HG03342 (cell line): ENCODE measurements at regions not wholly inside any gene's neighbourhood (a gene's known extent, or its start where the extent isn't known, plus 50 kb on each side); places are given as distances from the start of the nearest gene placed in this dataset.
"Not testable (repeated sequence)": the region's sequence is repeated elsewhere in the genome, so short reads cannot be mapped to it uniquely, and the experiment has no call there.

ENCODE experiments used
- ATAC-seq: cut with Tn5 transposase; IDR thresholded peaks from one replicate; pipeline ENCODE4 v1.9.1; 2021; ENCODE audit warnings: mild to moderate bottlenecking, moderate library complexity; ENCODE audit not compliant: unreplicated experiment

DNA sequence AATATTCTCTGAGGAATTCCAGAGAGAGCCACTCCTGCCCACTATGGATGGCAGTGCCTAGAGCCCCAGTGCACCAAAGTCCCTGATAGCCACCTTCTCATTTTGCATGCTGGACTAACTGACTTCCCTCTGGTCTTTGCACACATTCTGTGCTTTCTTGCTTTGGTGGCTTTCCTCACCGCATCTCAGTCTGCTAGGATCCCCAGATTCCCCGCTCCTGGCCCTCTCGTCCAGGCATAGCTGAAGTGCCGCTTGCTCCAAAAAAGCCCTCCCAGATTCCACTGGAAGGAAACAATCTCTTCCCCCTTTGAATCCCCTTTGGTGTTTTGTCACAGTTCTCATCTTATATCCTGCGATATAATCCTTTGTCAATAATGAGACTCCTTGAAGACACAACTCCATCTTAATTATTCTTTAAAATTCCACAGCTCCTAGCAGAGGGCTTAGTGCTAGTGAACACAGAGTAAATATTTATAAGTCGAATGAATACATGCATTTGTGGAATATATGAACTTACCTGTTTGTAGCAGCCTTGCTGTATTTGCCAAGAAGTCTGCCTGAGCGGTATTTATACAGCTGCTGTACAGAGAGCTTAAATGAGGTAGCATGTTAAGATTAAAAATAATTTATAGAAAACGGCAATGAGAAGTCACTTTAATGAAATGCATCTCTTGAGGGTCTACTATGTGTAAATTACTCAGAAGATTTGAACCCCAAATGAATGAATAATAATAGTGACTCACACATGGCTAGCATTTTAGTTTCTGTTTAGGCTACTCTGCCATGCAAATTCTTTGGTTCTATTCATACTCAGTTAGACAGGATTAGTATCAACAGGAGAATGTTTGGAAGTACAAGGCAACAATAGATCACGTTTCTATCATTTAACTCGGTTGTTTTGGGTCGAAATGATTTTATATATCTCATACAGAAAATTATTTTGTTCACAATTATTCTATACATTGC, 421.9 kb upstream of the TENM3 start:
- ATAC-seq = no peak

DNA sequence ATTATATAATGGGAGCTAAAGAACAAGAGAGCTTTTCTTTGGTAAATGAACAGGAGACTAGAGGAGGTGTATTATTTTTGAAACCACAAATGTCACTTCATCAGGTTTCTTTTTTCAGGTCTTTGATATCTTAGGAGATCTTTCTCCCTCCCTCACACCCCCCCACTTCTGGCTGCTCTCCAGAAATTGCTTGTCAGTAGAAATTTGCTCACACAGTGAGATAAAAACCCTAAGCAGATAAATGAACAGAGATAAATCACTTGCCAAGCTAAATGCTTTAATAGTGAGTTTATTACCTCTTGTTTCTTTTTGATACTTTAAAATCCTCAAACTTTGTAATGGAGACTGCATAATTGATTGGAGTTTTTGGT, 421.2 kb upstream of the TENM3 start:
- ATAC-seq = no peak

DNA sequence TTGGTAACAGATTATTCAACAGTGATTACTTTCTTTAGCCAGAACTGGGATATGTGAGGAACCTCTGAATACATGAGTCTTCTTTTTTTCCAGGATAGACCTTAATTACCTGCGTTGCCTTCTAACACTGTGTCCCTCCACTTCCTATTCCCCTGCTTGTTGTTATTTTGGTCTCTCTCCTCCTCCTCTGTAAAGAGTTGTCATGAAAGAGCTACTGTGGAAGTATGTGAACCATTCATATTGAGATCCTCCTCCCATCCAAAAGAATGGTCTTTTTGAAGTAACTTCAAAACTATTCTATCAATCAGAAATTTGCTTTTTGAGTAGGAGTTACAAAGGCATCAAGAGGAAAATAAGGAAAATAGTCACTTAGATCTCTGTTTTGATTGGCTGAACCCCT, 420.0 kb upstream of the TENM3 start:
- ATAC-seq = no peak

DNA sequence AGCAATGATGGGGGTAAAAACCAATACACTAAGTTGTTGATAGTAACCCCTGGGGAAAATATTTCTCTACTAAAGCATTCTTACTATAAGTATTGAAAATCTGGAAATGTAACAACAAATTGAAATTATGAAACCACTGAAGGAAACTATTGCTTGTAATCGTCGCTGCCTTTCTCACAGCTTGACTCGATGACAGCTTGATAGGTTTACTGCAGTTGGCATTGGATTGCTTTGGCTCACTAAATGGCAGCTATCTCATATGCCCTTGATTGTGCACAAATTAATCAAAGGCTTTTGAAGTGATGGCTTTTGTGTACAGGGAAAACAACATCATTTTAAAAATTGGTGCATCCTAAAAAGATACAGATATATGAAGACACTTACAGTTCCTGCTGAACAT, 419.6 kb upstream of the TENM3 start:
- ATAC-seq = no peak

DNA sequence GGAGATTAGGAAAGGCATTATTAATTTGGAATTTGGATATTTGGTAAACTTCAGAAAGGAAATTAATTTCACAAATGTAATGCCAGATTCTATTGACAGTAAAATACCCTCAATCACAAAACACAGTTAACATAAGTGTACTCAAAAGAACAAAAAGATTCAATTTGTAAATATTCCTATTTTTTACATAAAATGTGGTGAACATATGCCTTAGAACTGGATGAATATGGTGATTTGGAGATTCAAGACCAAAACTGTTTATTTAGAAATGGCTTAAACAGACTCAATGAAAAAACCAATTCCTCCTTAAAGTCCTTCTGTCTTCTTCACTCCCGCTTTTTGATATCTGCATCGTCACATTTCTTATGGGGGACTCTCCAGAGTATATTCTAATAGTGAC, 417.6 kb upstream of the TENM3 start:
- no peak for ATAC-seq

DNA sequence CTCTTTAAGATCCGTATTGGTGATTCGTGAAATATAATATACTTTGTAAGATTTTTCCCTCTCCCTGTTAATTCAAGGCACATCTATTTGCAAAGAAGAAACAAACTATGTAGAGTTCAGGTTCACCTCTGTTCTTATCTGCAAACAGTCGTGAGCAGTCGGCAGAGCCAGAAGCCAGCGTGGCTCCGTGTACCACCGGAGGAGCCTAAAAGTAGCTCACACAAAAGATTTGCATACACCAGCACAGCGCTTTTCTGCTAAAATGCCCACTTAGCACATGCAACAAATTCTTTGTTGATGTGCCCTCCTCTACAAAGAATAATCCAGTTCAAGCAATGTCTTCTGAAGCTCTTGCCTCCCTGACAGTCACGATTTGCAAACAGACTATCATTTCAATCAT, 416.0 kb upstream of the TENM3 start:
- no peak for ATAC-seq

DNA sequence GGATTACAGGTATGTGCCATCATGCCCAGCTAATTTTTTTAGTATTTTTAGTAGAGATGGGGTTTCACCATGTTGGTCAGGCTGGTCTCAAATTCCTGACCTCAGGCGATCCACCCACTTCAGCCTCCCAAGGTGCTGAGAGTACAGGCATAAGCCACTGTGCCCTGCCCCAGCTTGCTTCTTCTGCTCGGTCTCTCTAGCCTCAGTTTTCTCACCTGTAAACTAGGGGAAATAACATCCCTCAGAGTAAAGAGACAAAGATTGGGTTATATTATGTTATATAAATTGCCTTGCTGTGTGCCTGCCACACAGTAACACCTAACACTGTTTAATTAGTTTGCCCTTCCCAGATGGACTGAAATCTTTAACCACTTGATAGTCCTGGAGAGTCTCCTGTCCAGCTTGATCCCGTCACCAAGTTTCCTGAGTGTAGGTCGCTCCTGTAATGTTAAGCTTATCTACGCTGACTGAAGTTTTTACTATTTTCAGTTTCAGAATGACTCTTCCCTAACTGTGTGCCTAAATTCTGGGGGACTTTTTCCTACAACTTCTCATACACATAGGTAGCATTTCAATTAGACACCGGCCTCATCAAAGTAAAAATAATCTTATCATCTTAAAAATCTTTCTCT, 412.7 kb upstream of the TENM3 start:
- no peak for ATAC-seq

DNA sequence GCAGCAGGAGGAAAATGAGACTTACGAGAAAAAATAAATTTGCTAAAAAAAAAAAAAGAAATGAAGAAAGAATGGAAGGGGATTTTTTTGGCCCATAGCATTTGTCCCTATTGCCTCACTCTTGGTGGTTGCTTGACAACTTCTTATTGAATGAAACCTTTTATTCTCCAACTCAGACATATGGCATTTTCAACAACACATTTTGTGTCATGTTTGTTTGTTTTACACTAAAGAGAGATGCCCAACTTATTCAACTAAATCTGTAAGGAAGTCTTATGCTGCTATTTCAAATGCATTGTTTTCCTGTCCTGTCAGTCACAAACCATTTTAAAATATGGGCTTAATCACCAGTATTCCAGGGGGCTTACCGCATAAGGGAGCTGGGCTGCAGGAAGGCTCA, 409.1 kb upstream of the TENM3 start:
- ATAC-seq = no peak

DNA sequence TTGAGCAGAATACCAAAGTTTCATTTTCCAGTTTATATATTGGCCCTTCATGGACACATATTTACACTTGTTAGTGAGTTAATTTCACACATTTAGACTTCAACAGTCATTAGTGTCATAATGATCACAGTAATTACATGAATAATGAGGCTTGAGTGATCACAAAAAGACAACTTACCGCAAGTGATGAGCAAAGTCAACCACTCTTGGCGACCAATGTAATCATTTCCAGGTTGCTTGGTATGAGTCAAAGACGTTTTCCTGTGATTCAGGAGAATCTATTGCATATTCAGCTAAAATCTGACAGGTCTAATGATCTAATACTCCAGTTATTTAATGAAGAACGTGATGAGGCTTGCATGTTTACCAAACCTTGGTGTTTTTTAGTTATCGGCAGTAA, 407.9 kb upstream of the TENM3 start:
- ATAC-seq = no peak

DNA sequence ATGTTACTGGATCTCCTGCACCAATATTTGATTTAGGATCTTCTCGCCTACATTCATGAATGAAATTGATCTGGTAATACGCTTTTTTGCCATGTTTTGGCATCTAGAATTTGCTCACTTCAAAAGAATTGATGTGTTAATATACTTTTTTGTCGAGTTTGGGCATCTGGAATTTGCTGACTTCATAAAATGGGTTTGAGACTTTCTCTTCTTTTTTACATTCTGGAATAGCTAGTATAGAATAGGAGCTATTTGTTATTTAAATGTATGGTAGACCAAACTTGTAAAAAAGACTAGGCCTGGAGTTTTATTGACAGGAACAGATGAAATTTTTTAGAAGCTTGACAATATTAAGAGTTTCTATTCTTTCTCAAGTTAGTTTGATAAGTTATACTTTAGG, 404.9 kb upstream of the TENM3 start:
- no peak for ATAC-seq

DNA sequence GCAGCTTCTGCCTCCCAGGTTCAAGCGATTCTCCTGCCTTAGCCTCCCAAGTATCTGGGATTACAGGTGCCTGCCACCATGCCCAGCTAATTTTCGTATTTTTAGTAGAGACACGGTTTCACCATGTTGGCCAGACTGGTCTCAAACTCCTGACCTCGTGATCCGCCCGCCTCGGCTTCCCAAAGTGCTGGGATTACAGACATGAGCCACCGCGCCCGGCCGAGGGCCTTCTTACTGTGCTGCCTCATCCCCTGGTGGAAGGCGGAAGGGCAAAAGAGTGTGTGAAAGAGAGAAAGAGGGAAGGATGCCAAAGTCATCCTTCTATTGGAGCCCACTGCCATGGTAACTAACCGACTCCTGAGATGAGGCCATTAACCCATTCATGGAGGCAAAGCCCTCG, 399.4 kb upstream of the TENM3 start:
- ATAC-seq = not testable (repeated sequence)

DNA sequence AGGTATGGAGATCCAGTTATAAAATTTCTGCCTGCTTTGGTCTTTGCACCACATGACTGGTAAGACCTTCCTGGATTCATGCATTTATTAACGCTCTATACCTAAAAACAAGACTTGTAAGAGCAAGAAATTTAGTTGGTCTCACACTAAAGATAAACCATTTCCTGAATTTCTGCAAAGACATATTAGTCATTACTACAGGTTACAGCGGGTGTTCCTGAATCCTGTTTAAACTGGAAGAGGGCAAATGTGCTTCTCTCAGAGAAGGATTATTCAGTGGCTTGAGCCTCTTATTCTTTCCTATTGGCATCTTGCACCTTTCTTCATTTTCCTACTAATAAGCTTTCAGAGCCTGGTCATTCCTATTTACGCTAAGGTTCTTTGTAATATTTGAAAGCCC, 397.6 kb upstream of the TENM3 start:
- ATAC-seq = no peak

DNA sequence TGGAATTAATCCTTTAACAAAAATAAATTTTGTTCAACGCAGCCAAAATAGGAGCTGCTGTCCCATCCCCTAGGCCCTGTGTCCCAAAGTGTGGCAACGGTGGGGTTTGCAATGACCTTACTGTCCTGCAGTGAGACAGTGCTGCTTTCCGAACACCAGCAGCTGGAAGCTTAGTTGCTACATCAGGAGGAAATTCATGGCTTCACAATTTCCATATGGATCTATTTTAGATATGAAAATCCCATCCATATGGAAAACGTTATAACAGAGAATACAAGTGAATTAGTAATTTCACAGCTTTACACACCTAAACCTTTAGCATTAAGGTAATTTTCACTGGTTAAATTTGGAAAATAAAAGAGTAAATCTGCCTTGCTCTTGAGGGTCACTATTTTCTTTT, 396.3 kb upstream of the TENM3 start:
- no peak for ATAC-seq

DNA sequence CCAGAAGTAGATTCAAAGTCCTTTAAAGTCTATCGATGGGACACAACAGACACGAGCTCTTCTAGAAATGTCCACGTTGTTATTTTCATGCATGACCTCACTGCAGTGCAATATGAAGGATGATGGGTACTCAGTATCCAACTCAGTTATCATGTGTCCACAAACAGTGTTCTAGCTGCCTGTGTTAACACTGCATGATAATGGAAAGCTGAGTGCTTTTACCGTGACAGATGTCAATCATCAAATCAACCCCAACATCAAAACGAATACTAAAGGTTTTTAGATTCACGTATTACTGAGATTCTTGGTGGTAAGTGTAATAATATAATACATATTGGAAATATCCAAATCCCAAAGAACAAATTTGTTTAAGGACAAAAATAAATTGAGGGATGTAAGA, 394.8 kb upstream of the TENM3 start:
- no peak for ATAC-seq

DNA sequence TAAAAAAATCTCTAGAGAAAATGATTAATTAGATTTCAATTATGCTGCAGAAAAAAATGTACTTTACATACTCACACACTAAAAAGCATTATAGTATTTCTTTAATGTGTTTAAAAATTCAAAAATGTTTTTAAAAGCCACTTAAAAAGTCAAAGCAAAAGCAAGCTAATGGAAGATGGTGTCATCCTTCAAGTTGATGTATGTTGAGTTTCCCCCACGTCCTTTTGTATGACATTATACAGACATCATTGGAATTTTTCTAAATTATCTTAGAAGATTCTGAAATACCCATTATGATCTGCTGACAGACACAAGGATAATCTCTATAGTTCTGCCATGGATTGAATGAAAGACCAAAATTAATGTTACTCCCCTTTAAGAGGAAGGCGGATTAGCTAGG, 393.7 kb upstream of the TENM3 start:
- no peak for ATAC-seq

DNA sequence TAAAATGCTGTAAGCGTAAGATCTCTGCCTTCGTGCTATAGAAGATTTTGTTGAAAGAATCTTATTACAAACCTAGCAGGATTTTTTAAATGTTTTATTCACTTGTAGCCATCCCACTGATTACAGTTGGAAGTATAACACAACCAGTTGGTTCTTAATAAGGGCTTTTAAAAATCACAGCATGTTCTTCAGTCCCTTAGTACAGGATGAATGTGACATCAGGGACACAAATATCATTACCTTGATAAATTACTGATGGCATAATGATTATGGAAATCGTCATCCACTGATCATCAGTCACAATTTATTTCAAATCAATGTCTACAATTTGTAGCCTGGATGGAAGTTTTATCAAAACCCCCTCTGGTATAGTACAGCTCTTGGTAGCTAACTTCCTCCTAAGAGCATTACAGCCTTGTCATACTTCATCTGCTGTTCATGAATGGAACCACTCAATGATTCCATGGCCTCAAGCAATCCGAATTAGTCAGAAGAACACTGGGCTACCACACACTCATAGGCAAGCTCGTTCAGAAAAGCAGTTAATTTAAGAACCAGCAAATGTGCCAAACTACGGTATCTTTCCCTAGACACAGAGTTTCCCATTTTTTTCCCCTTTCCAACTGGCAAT, 389.2 kb upstream of the TENM3 start:
- no peak for ATAC-seq

DNA sequence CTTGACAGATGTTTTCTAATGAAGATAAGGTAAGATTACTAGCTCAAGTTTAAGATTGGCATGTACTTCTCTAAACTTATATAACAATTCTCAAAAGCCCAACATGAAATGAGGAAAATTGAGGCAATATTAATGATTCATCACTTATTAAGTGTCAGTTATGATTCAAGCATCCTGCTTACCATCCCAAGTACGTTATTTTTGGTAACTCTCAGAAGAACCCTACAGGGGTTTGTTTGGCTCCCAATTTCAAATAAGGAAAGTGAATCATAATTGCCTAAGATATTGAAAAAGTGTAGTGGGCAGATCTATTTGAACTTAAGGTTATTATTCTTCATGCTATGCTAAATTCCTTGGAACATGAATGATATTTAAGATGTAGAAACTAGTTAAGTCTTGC, 387.9 kb upstream of the TENM3 start:
- ATAC-seq = no peak

DNA sequence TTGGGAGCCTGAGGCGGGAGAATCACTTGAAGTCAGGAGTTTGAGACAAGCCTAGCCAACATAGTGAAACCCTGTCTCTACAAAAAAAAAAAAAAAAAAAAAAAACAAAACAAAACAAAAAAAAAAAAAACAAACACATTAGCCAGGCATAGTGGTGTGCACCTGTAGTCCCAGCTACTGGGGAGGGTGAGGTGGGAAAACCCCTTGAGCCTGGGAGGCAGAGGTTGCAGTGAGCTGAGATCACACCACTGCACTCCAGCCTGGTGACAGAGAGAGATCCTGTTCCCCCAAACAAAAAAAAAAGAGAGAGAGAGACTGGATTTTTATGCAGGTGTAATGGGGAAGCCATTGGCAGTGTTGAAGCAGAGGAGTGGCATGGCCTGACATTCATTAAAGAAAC, 385.7 kb upstream of the TENM3 start:
- ATAC-seq = not testable (repeated sequence)

DNA sequence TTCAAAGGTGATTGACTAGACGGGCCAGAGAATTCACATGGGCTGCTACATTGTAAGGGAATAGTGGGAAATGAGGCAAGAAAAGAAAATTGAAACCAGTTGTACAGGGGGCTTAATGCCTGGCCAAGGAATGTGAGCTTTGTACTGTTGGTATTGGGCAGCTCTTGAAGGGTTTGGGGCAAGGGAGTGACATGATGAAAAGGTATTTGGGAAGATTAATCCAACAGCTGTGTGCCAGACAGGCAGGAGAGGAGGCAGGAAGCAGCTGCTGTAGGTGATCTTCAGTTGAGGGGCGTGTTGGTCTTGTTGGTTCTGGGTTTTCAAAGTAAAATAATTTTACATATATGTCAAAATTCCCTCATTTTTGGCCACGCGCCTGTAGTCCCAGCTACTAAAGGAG, 384.5 kb upstream of the TENM3 start:
- ATAC-seq = no peak

DNA sequence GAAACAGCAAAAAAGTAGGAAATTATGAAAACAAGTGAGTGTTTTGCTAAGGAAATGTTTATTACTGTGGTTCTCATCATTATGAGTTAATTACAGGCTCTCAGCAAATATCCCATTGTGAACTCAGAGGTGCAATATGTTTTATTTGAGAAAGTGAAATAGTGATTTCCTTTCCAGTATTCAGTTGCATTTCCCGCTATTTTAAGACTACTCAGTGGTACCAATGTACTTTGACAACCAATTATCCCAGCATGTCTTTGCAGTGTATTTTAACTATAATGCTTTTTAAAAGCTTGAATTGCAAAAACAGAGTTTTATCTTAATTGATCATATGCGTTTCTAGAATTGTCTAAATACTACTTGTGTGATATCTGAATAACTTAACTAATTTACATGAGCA, 383.8 kb upstream of the TENM3 start:
- ATAC-seq = no peak

DNA sequence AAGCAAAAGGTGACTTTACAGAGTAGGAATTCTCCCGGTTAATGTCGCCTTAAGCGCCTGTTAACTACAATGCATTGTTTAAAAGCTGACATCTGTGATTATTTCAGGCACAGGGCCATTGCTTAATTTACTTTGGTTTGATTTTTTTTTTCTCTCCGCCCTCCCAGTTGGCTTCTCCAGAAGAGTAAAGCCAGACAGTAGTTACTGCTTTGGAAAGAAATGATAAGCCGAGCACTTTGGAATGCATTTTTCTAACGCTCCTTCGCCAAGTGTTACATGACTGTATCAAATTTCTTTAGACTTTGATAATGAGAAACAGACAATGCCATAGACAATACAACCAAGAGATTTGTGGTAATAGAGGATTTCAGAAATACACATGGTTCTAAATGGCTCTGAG, 383.0 kb upstream of the TENM3 start:
- ATAC-seq = no peak

DNA sequence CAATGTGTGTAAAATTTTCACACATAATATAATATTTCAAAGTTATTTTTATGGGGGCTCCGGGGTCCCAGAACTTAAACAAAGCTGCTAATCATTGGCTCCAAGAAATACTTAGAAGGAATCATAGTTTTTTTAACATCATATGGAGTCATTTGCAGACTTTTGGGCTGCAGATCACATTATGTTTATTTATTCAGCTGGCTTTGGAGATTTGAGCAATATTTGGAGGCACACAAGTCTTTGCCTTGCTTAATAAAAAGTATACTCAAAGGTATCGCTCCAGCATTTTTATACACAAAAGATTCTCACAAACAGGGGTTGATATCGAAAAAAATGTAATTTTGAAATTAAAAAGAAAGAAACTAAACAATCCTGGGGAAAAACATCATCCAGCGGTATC, 382.5 kb upstream of the TENM3 start:
- ATAC-seq = no peak
